Breast epithelium (tissue), 3 donors: ENCODE measurements at regions not wholly inside any gene's neighbourhood (a gene's known extent, or its start where the extent isn't known, plus 50 kb on each side); places are given as distances from the start of the nearest gene placed in this dataset.

Source experiments
- POLR2A ChIP-seq: fragments of 450-650 bp; IDR thresholded peaks from one replicate; pipeline ENCODE4 v1.6.1; 2016; ENCODE audit warnings: antibody characterized with exemption, mild to moderate bottlenecking, moderate library complexity
- POLR2AphosphoS5 ChIP-seq, 3 donors: sonication (generic); formaldehyde crosslinking; IDR thresholded peaks; one replicate each; pipeline ENCODE4 v1.6.1; 2017; ENCODE audit warnings: antibody characterized with exemption in 3 of 3
- TF ChIP-seq, protein P1 (sequence below), 3 donors: fragments of 450-650 bp; IDR thresholded peaks; one replicate each; pipeline ENCODE4 v1.5.1; 2016 to 2017; ENCODE audit warnings: antibody characterized with exemption in 3 of 3, mild to moderate bottlenecking in 3 of 3, moderate library complexity in 3 of 3

DNA sequence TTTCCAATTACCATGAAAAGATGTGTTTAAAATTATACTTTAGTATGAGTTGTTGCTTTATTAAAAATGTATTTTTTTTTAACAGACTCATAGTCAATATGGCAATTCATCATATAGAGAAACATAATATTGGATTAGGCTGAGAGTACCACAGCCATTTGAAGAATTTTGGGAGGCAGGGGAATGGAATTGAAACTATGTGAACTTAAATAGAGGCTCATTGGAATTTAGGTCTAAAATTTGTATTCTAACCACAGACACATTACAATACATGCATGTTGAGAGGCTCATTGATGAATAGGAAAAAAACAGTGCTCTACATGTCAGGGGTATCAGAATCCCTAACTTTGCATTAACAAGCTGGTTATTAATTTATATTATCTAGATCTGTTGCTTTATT lies 269.6 kb downstream of the DKK2 start:
- TF ChIP-seq, protein P1, sequence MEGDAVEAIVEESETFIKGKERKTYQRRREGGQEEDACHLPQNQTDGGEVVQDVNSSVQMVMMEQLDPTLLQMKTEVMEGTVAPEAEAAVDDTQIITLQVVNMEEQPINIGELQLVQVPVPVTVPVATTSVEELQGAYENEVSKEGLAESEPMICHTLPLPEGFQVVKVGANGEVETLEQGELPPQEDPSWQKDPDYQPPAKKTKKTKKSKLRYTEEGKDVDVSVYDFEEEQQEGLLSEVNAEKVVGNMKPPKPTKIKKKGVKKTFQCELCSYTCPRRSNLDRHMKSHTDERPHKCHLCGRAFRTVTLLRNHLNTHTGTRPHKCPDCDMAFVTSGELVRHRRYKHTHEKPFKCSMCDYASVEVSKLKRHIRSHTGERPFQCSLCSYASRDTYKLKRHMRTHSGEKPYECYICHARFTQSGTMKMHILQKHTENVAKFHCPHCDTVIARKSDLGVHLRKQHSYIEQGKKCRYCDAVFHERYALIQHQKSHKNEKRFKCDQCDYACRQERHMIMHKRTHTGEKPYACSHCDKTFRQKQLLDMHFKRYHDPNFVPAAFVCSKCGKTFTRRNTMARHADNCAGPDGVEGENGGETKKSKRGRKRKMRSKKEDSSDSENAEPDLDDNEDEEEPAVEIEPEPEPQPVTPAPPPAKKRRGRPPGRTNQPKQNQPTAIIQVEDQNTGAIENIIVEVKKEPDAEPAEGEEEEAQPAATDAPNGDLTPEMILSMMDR (IDR thresholded peaks at IDR 0.05), result no peak
- no peak for TF ChIP-seq POLR2AphosphoS5 (IDR thresholded peaks at IDR 0.05)
- TF ChIP-seq POLR2A, result no peak
